Mucosa of descending colon (tissue), 3 donors: ENCODE measurements at regions not wholly inside any gene's neighbourhood (a gene's known extent, or its start where the extent isn't known, plus 50 kb on each side); places are given as distances from the start of the nearest gene placed in this dataset.

Experiments
- ATAC-seq: fragments of 200-7000 bp; cut with Tn5 transposase; one replicate; pipeline ENCODE4 v1.9.1; 2020; ENCODE audit warnings: mild to moderate bottlenecking, moderate library complexity
- DNase-seq, 3 donors: peaks; one replicate each; pipeline ENCODE4 v3.0.0-alpha.2; 2020
- H3K36me3 ChIP-seq: fragments of 200-600 bp; one replicate; pipeline ENCODE4 v1.8.0; 2021; ENCODE audit warnings: low read depth, mild to moderate bottlenecking
- H3K4me1 ChIP-seq: fragments of 200-600 bp; one replicate; pipeline ENCODE4 v1.8.0; 2021; ENCODE audit warnings: low read depth, mild to moderate bottlenecking
- H3K4me3 ChIP-seq: fragments of 200-600 bp; one replicate; pipeline ENCODE4 v1.8.0; 2021; ENCODE audit warnings: mild to moderate bottlenecking
- H3K9me3 ChIP-seq: fragments of 200-600 bp; one replicate; pipeline ENCODE4 v1.8.0; 2021; ENCODE audit warnings: mild to moderate bottlenecking
- intact Hi-C, 2 donors: fragments of 100-400 bp; cut with DNase I in 1 of 2; cut with micrococcal nuclease in 1 of 2; formaldehyde crosslinking; loops; one replicate each; pipeline versions ENCODE4 v1.11.0 to v1.11.1; 2022; cut with DNase I, micrococcal nuclease
- TF ChIP-seq, protein P1 (sequence below): fragments of 200-600 bp; IDR thresholded peaks from one replicate; pipeline ENCODE4 v1.8.0; 2022; ENCODE audit warnings: antibody characterized with exemption, mild to moderate bottlenecking
- donor health status: DM: no; HTN: no; CAD: no; lungs with moderate emphysema.
- donor health status: DM: no; HTN: no; CAD: no.
- donor health status: DM: no; HTN: yes; CAD: no.

GRCh38 chr5:118491351-118491750, 497.0 kb downstream of the DTWD2 start:
- DNase-seq (no peak), ATAC-seq (no peak)
- Histone ChIP-seq H3K4me3 (no peak overlapping the region), H3K4me1 (no peaks in the 10 kb centered on the region), H3K36me3 (no peaks in the 10 kb centered on the region), H3K9me3 (no peaks in the 10 kb centered on the region)
- intact Hi-C loops, result no loop called here
- TF ChIP-seq, protein P1, sequence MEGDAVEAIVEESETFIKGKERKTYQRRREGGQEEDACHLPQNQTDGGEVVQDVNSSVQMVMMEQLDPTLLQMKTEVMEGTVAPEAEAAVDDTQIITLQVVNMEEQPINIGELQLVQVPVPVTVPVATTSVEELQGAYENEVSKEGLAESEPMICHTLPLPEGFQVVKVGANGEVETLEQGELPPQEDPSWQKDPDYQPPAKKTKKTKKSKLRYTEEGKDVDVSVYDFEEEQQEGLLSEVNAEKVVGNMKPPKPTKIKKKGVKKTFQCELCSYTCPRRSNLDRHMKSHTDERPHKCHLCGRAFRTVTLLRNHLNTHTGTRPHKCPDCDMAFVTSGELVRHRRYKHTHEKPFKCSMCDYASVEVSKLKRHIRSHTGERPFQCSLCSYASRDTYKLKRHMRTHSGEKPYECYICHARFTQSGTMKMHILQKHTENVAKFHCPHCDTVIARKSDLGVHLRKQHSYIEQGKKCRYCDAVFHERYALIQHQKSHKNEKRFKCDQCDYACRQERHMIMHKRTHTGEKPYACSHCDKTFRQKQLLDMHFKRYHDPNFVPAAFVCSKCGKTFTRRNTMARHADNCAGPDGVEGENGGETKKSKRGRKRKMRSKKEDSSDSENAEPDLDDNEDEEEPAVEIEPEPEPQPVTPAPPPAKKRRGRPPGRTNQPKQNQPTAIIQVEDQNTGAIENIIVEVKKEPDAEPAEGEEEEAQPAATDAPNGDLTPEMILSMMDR, result no peak

- H3K4me3 ChIP-seq, result no peak overlapping the region
- H3K4me1 ChIP-seq, result no peaks in the 10 kb centered on the region
- intact Hi-C loops, result no loop called here
- H3K36me3 ChIP-seq, result no peaks in the 10 kb centered on the region
- no peak for ATAC-seq
- H3K9me3 ChIP-seq, result no peaks in the 10 kb centered on the region
- TF ChIP-seq, protein P1, result no peak
- no peak for DNase-seq
Measured at GRCh38 chr5:118486647-118487225, 501.6 kb downstream of the DTWD2 start.

- H3K4me1 ChIP-seq, result no peaks in the 10 kb centered on the region
- ATAC-seq, result no peak
- TF ChIP-seq, protein P1, result no peak
- H3K9me3 ChIP-seq, result no peaks in the 10 kb centered on the region
- no peak overlapping the region for H3K4me3 ChIP-seq
- H3K36me3 ChIP-seq, result no peaks in the 10 kb centered on the region
- intact Hi-C loops, result no loop called here
- no peak for DNase-seq
Measured at GRCh38 chr5:118479285-118479684, 509.1 kb downstream of the DTWD2 start.

- Histone ChIP-seq H3K36me3 (no peaks in the 10 kb centered on the region), H3K4me3 (no peak overlapping the region), H3K9me3 (no peaks in the 10 kb centered on the region), H3K4me1 (no peaks in the 10 kb centered on the region)
- intact Hi-C loops, result no loop called here
- TF ChIP-seq, protein P1, result no peak
- DNase-seq (peak in 1 of 3 donors; percentile 24), ATAC-seq (no peak)
Measured at GRCh38 chr5:118478852-118479251, 509.5 kb downstream of the DTWD2 start.

GRCh38 chr5:118468085-118468484, 520.3 kb downstream of the DTWD2 start:
- H3K9me3 ChIP-seq, result no peaks in the 10 kb centered on the region
- H3K4me1 ChIP-seq, result no peaks in the 10 kb centered on the region
- intact Hi-C loops, result no loop called here
- no peaks in the 10 kb centered on the region for H3K36me3 ChIP-seq
- TF ChIP-seq, protein P1, result no peak
- DNase-seq (no peak), ATAC-seq (no peak)
- H3K4me3 ChIP-seq, result no peak overlapping the region

DNA sequence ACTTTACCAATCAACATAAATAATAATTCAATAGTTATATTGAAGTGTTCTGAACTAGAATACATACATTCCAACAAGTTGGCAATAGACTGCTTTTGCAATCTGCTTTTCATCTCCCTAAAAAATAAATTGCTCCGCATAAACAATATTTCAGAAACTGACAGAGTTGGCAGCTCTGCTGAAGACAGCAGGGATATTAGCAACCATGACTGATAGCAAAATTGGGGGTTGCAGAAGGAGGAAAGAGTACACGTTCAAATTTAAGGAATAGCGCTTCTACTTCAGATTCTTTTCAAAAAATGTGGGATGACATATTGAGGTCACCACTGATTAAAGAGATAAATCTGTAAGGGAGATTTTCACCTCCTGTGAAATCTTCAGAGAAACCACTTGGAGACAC, 521.2 kb downstream of the DTWD2 start:
- intact Hi-C loops, result no loop called here
- TF ChIP-seq, protein P1, result no peak
- DNase-seq (no peak), ATAC-seq (no peak)
- Histone ChIP-seq H3K36me3 (no peaks in the 10 kb centered on the region), H3K4me1 (no peaks in the 10 kb centered on the region), H3K9me3 (no peaks in the 10 kb centered on the region), H3K4me3 (no peak overlapping the region)
